Spleen (tissue), 11 donors: ENCODE measurements at regions not wholly inside any gene's neighbourhood (a gene's known extent, or its start where the extent isn't known, plus 50 kb on each side); places are given as distances from the start of the nearest gene placed in this dataset.

Source experiments
- DNase-seq: peaks from one replicate; pipeline ENCODE4 v3.0.0-alpha.2; 2020
- H3K27ac ChIP-seq, 8 donors: fragments of 200-600 bp; sonication (generic) in 7 of 8; 1 replicate in 4 of 8; 2 replicates in 4 of 8; pipeline versions ENCODE4 v1.5.0 to v1.8.0; 2016 to 2021; ENCODE audit warnings: inconsistent platforms in 4 of 8, mild to moderate bottlenecking in 4 of 8, moderate library complexity in 1 of 8
- H3K27me3 ChIP-seq, 7 donors: fragments of 200-600 bp; sonication (generic) in 6 of 7; replicated peaks in 1 of 7; 1 replicate in 4 of 7; 2 replicates in 3 of 7; pipeline versions ENCODE4 v1.5.0 to v1.8.0; 2016 to 2021; ENCODE audit warnings: inconsistent platforms in 3 of 7, mild to moderate bottlenecking in 1 of 7
- H3K36me3 ChIP-seq, 6 donors: fragments of 200-600 bp; sonication (generic) in 5 of 6; 1 replicate in 4 of 6; 2 replicates in 2 of 6; pipeline versions ENCODE4 v1.5.0 to v1.8.0; 2016 to 2021; ENCODE audit warnings: inconsistent platforms in 2 of 6
- H3K4me1 ChIP-seq, 6 donors: fragments of 200-600 bp; sonication (generic) in 5 of 6; 1 replicate in 3 of 6; 2 replicates in 3 of 6; pipeline versions ENCODE4 v1.5.0 to v1.8.0; 2016 to 2021; ENCODE audit warnings: inconsistent platforms in 3 of 6
- H3K4me3 ChIP-seq, 8 donors: fragments of 200-600 bp; sonication (generic) in 7 of 8; 1 replicate in 4 of 8; 2 replicates in 4 of 8; pipeline versions ENCODE4 v1.5.0 to v1.8.0; 2016 to 2021; ENCODE audit warnings: inconsistent platforms in 4 of 8, mild to moderate bottlenecking in 4 of 8, moderate library complexity in 2 of 8
- H3K9me3 ChIP-seq, 8 donors: fragments of 200-600 bp; sonication (generic) in 7 of 8; 1 replicate in 4 of 8; 2 replicates in 4 of 8; pipeline versions ENCODE4 v1.5.0 to v1.8.0; 2016 to 2021; ENCODE audit warnings: inconsistent platforms in 4 of 8
- CTCF ChIP-seq, 11 experiments: fragments of 200-600 bp in 7 of 11; fragments of 450-650 bp in 4 of 11; sonication (generic) in 4 of 11; IDR thresholded peaks in 8 of 11; conservative IDR thresholded peaks in 3 of 11; 1 replicate in 7 of 11; 2 replicates in 4 of 11; pipeline versions ENCODE4 v1.4.0 to v1.8.0; 2016 to 2021; ENCODE audit warnings: antibody characterized with exemption in 11 of 11, inconsistent platforms in 4 of 11, mild to moderate bottlenecking in 1 of 11
- POLR2A ChIP-seq, 3 donors: fragments of 450-650 bp; IDR thresholded peaks; one replicate each; pipeline ENCODE4 v1.5.1; 2017; ENCODE audit warnings: antibody characterized with exemption in 3 of 3, mild to moderate bottlenecking in 1 of 3
- POLR2AphosphoS5 ChIP-seq, 3 donors: sonication (generic); formaldehyde crosslinking; IDR thresholded peaks; one replicate each; pipeline ENCODE4 v1.5.1; 2017; ENCODE audit warnings: antibody characterized with exemption in 3 of 3
- WGBS, 5 donors: extraction: QIAGEN DNeasy Blood & Tissue Kit in 3 of 5; methylation state at CpG; one replicate each; pipeline versions ENCODE4 v1.1.5 to v1.1.7; 2013 to 2018; 5-methylcytosine and 5-hydroxymethylcytosine counted together
- intact Hi-C: fragments of 100-400 bp; cut with DNase I; formaldehyde crosslinking; loops from one replicate; pipeline ENCODE4 v1.15.0; 2023; ENCODE audit warnings: low total_unique reads
- donor health status: healthy with polysubstance abuse.
- donor health status: DM: no; HTN: no; CAD: no; lungs with moderate emphysema.
- donor health status: DM: no; HTN: no; CAD: no.
- donor health status: Bipolar disorder and iron deficiency.
- donor health status: healthy.
- donor health status: DM: no; HTN: no; CAD: no.
- donor health status: DM: yes; HTN: yes; CAD: no.

DNA sequence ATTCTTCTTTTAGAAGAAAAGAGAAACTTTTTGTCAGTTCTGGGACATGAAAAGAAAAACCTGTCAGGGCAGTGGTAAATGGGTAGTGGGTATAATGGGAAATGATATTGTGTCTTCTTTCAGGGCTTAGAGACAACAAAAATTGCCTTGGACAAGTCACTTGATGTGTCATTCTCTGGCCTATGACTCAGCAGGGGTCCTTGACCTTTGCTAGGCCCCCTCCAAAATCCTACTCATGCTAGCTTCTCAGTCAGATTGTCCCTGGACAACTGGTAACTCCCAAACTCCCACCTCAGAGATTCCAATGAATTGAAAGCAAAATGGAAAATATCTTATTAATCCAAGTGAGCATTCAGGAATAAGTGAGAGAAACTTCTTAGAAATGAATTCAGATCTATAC, 258.8 kb upstream of the SPRY2 start:
- TF ChIP-seq CTCF (IDR thresholded peaks at IDR 0.05 in 8 of 11, conservative IDR thresholded peaks at IDR 0.05 in 3 of 11), result no peak
- TF ChIP-seq POLR2AphosphoS5 (IDR thresholded peaks at IDR 0.05), result no peak
- no peak for TF ChIP-seq POLR2A (IDR thresholded peaks at IDR 0.05)
- Histone ChIP-seq H3K9me3 (no peaks in the 10 kb centered on the region), H3K27me3 (no peaks in the 10 kb centered on the region), H3K4me3 (no peak overlapping the region), H3K27ac (peak overlapping the region in 5 of 8 donors; percentile 0 to 44 (median 11)), H3K4me1 (peaks cover 0 to 7% (median 0%) of the 10 kb centered on the region in 6 donors), H3K36me3 (no peaks in the 10 kb centered on the region)
- no peak for DNase-seq
- intact Hi-C loops, result no loop called here

- H3K27me3 ChIP-seq, result no peaks in the 10 kb centered on the region
- no peak overlapping the region for H3K4me3 ChIP-seq
- no peaks in the 10 kb centered on the region for H3K36me3 ChIP-seq
- TF ChIP-seq POLR2A (IDR thresholded peaks at IDR 0.05) (no peak), CTCF (IDR thresholded peaks at IDR 0.05 in 8 of 11, conservative IDR thresholded peaks at IDR 0.05 in 3 of 11) (no peak), POLR2AphosphoS5 (IDR thresholded peaks at IDR 0.05) (no peak)
- DNase-seq, result no peak
- intact Hi-C loops, result no loop called here
- peaks cover 0 to 7% (median 0%) of the 10 kb centered on the region in 6 donors for H3K4me1 ChIP-seq
- WGBS, 5 donors, result 83 to 90% (median 86%) methylated on average over 3 of the region's 3 CpGs
- no peaks in the 10 kb centered on the region for H3K9me3 ChIP-seq
- H3K27ac ChIP-seq, result no peak overlapping the region
These were observed 257.3 kb upstream of the SPRY2 start for GRCh38 chr13:80598189-80598588.

DNA sequence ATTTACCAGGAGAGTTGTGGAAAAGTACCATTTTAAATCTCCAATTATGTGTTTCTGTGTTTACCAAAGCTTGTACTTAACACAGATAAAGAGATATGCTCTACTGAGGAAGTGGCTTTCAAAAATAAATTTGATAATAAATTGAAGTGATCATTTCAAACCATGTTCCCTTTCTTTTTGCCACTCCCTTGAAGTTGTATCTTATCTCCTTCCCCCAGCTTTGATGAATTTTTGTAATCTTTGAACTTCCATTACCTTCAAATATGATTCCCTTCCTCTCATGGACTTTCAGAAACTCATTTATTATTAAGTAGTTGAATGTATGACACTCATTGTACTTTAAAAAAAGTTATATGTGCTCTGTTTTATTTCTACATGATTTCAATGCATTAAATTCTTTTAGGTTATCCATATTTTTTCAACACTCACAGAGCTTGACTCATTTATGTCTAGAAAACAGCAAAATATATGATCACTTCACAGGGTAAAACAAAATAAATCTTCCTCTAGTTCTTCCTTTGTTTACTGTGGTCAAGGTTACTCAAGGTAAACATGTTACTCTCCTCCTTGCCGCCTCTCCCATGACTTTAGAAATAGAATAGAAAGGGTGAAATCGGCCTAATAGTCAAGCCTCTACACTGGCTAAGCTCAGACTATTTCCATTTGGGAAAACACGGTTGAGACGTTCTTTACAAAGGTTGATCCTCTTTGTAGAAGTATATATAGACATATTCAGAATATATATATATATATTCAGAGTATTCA, 251.2 kb upstream of the SPRY2 start:
- TF ChIP-seq POLR2A (IDR thresholded peaks at IDR 0.05), result no peak
- TF ChIP-seq CTCF (IDR thresholded peaks at IDR 0.05 in 8 of 11, conservative IDR thresholded peaks at IDR 0.05 in 3 of 11), result no peak
- Histone ChIP-seq H3K27me3 (no peaks in the 10 kb centered on the region), H3K9me3 (peaks cover 0 to 7% (median 3%) of the 10 kb centered on the region in 8 donors), H3K4me1 (no peaks in the 10 kb centered on the region), H3K4me3 (no peak overlapping the region), H3K36me3 (no peaks in the 10 kb centered on the region), H3K27ac (peak overlapping the region; percentile 22 to 68 (median 50))
- intact Hi-C loops, result no loop called here
- DNase-seq, result no peak
- WGBS, 5 donors, result 79 to 86% (median 83%) methylated on average over 4 of the region's 4 CpGs

- TF ChIP-seq POLR2AphosphoS5 (IDR thresholded peaks at IDR 0.05), result no peak
- TF ChIP-seq CTCF (IDR thresholded peaks at IDR 0.05 in 8 of 11, conservative IDR thresholded peaks at IDR 0.05 in 3 of 11), result no peak
- TF ChIP-seq POLR2A (IDR thresholded peaks at IDR 0.05), result no peak
- no peaks in the 10 kb centered on the region for H3K27me3 ChIP-seq
- H3K9me3 ChIP-seq, result peaks cover 0 to 7% (median 4%) of the 10 kb centered on the region in 8 donors
- H3K27ac ChIP-seq, result no peak overlapping the region
- no peaks in the 10 kb centered on the region for H3K36me3 ChIP-seq
- no peak overlapping the region for H3K4me3 ChIP-seq
- intact Hi-C loops, result no loop called here
- no peaks in the 10 kb centered on the region for H3K4me1 ChIP-seq
- DNase-seq, result no peak
- 72 to 91% (median 86%) methylated on average over 3 of the region's 3 CpGs for WGBS, 5 donors
These were observed 249.6 kb upstream of the SPRY2 start for GRCh38 chr13:80590551-80590950.
